LNCAP (cell line): ENCODE measurements at regions not wholly inside any gene's neighbourhood (a gene's known extent, or its start where the extent isn't known, plus 50 kb on each side); places are given as distances from the start of the nearest gene placed in this dataset.

Source experiments
- TF ChIP-seq, protein P1 (sequence below): fragments of 450-650 bp; IDR thresholded peaks from 2 replicates; pipeline ENCODE4 v1.5.1; 2017; ENCODE audit warnings: mild to moderate bottlenecking

GRCh38 chr2:166765141-166765540 is 123.1 kb upstream of the XIRP2 start:
- TF ChIP-seq, protein P1, sequence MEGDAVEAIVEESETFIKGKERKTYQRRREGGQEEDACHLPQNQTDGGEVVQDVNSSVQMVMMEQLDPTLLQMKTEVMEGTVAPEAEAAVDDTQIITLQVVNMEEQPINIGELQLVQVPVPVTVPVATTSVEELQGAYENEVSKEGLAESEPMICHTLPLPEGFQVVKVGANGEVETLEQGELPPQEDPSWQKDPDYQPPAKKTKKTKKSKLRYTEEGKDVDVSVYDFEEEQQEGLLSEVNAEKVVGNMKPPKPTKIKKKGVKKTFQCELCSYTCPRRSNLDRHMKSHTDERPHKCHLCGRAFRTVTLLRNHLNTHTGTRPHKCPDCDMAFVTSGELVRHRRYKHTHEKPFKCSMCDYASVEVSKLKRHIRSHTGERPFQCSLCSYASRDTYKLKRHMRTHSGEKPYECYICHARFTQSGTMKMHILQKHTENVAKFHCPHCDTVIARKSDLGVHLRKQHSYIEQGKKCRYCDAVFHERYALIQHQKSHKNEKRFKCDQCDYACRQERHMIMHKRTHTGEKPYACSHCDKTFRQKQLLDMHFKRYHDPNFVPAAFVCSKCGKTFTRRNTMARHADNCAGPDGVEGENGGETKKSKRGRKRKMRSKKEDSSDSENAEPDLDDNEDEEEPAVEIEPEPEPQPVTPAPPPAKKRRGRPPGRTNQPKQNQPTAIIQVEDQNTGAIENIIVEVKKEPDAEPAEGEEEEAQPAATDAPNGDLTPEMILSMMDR = no peak

- TF ChIP-seq, protein P1 = no peak
These were observed 123.6 kb upstream of the XIRP2 start for GRCh38 chr2:166764702-166765101.

GRCh38 chr2:166764216-166764615 is 124.1 kb upstream of the XIRP2 start:
- TF ChIP-seq, protein P1 = no peak

DNA sequence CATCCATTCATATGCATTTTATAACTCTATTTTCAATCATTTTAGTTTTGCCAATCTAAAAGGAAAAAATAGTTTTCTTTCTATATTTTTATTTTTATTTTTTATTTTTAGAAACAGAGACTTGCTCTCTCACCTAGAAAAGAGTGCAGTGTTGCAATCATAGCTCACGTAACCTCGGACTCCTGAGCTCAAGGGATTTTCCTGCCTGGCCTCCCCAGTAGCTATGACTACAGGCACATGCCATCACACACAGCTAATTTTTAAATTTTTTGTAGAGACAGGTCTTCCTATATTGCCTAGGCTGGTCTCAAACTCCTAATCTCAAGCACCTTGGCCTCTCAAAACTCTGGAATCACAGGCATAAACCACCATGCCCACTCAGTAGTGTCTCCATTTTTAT is 125.5 kb upstream of the XIRP2 start:
- TF ChIP-seq, protein P1 = no peak

DNA sequence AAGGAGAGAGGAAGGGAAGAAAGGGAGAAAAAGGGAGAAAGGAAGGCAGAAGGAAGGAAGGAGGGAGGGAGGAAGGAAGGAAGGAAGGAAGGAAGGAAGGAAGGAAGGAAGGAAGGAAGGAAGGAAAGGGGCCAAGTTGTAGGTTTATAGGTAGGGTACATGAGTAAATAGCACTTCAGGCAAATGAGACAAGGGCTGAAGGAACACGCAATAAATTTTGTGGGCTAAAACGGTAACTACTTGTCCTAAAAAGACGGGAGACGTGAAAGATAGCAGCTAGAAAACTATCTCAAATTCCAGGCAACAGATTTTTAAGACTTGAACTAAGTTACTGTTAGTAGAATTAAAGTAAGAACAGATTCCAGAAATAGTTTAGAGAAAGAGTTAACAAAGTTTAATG is 129.3 kb upstream of the XIRP2 start:
- TF ChIP-seq, protein P1 = no peak

DNA sequence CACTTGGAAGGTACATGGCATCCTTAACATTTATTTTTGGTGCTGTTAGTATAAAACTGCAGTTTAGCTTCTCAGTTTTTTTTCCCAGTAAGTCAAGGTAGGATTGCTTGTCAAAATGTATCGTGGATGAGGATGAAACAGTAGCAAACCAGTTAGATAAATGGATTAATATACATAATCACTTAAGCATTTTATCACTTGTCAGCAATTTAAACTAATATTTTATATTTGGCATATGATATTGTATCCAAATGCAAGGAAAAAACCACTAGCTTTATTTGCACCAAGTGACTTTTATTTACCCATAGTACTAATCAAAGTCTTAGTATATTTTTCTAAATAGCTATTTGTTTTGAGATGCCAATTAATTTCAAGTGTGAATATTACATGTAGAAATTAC is 137.7 kb upstream of the XIRP2 start:
- TF ChIP-seq, protein P1 = no peak

DNA sequence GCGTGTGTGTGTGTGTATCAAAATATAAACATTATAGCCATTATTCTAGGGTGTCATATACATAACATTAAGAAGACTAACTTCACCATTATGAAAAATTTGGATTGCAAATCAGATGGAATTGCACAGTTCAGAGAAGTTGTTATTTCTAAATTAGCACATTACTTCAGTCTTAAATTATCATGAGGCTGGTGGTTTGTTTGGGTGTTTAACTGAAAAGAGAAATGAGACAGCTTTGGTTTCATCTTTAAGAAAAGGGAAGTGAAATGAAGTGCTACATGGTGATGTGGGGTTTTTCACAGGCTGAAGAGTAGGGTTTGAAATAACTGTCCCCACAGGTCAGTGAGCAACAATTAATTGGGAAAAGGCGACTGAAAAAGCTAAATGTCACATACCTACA is 161.2 kb upstream of the XIRP2 start:
- TF ChIP-seq, protein P1 = no peak
